ENCODE measurements at regions not wholly inside any gene's neighbourhood (a gene's known extent, or its start where the extent isn't known, plus 50 kb on each side); places are given as distances from the start of the nearest gene placed in this dataset.

GRCh38 chr2:172323256-172323655, 104.1 kb upstream of the ITGA6 start (continued):
- TF ChIP-seq NRF1 (IDR thresholded peaks at IDR 0.05; ENCODE audit: low read depth, low read length) (no peak), TCF12 (IDR thresholded peaks at IDR 0.05; ENCODE audit: low read depth, low read length) (no peak), EZH2 (IDR thresholded peaks at IDR 0.05; ENCODE audit: low read depth, low read length, severe bottlenecking) (no peak)
